PC-3 (cell line): ENCODE measurements at regions not wholly inside any gene's neighbourhood (a gene's known extent, or its start where the extent isn't known, plus 50 kb on each side); places are given as distances from the start of the nearest gene placed in this dataset.

ENCODE experiments used
- ATAC-seq: fragments of 200-7000 bp; cut with Tn5 transposase; 2 replicates; pipeline ENCODE4 v1.9.1; 2020; ENCODE audit warnings: mild to moderate bottlenecking, moderate library complexity
- BruUV-seq: library from RNA; stranded (reverse); fragments of 400-500 nt; replicated peaks from 2 replicates; lab custom pipeline; 2021; lab: Mats Ljungman, UMichigan
- CTCF ChIA-PET: fragments of 300-600 bp; sonication (Branson Sonifier 250); formaldehyde crosslinking; loops from one replicate; lab custom pipeline; 2022; ENCODE audit warnings: antibody characterized with exemption; lab: Charles Lee
- POLR2A ChIA-PET: fragments of 300-600 bp; sonication (Branson Sonifier 250); formaldehyde crosslinking; loops from one replicate; lab custom pipeline; 2022; ENCODE audit warnings: antibody characterized with exemption; ENCODE audit not compliant: unreplicated experiment; lab: Charles Lee
- DNase-seq: peaks from one replicate; pipeline ENCODE4 v3.0.0-alpha.2; 2015
- H2AFZ ChIP-seq: fragments of 300-600 bp; sonication (generic); 2 replicates; pipeline ENCODE4 v1.6.0; 2016; ENCODE audit warnings: antibody characterized with exemption, low read length
- H3F3A ChIP-seq: fragments of 300-600 bp; sonication (generic); one replicate; pipeline ENCODE4 v1.6.0; 2017; ENCODE audit warnings: antibody characterized with exemption, low read length, control low read depth, mild to moderate bottlenecking; ENCODE audit not compliant: unreplicated experiment
- H3K27ac ChIP-seq: fragments of 300-600 bp; sonication (generic); 2 replicates; pipeline ENCODE4 v1.5.1; 2016; ENCODE audit warnings: mild to moderate bottlenecking, low read length
- H3K27me3 ChIP-seq: fragments of 300-600 bp; sonication (generic); 2 replicates; pipeline ENCODE4 v1.6.1; 2016; ENCODE audit warnings: low read length, mixed read lengths
- H3K36me3 ChIP-seq: fragments of 300-600 bp; sonication (generic); 2 replicates; pipeline ENCODE4 v1.6.1; 2016; ENCODE audit warnings: low read depth, mixed run types, low read length, mixed read lengths
- H3K4me1 ChIP-seq: fragments of 300-600 bp; sonication (generic); 2 replicates; pipeline ENCODE4 v1.5.1; 2016; ENCODE audit warnings: low read length; ENCODE audit not compliant: insufficient read depth
- H3K4me2 ChIP-seq: fragments of 300-600 bp; sonication (generic); 2 replicates; pipeline ENCODE4 v1.6.0; 2016; ENCODE audit warnings: low read length
- H3K4me3 ChIP-seq: fragments of 300-600 bp; sonication (generic); 2 replicates; pipeline ENCODE4 v1.5.1; 2016; ENCODE audit warnings: mild to moderate bottlenecking, low read length, mixed read lengths
- H3K79me2 ChIP-seq: fragments of 300-600 bp; sonication (generic); 2 replicates; pipeline ENCODE4 v1.6.1; 2017; ENCODE audit warnings: low read length, mixed read lengths
- H3K9ac ChIP-seq: fragments of 300-600 bp; sonication (generic); 2 replicates; pipeline ENCODE4 v1.6.0; 2016; ENCODE audit warnings: mild to moderate bottlenecking, low read length
- H3K9me2 ChIP-seq: fragments of 300-600 bp; sonication (generic); replicated peaks from 2 replicates; pipeline ENCODE4 v1.6.1; 2016; ENCODE audit warnings: mixed run types, low read length, mixed read lengths
- H3K9me3 ChIP-seq: fragments of 300-600 bp; sonication (generic); 2 replicates; pipeline ENCODE4 v1.6.1; 2016; ENCODE audit warnings: low read length, mixed read lengths
- H4K20me1 ChIP-seq: fragments of 300-600 bp; sonication (generic); 2 replicates; pipeline ENCODE4 v1.6.1; 2016; ENCODE audit warnings: low read length, mixed read lengths
- EZH2 ChIP-seq: fragments of 300-600 bp; sonication (generic); IDR thresholded peaks from one replicate; pipeline ENCODE4 v1.6.1; 2017; ENCODE audit warnings: antibody characterized with exemption, mild to moderate bottlenecking, low read length; ENCODE audit not compliant: unreplicated experiment
- EZH2phosphoT487 ChIP-seq: fragments of 300-600 bp; sonication (generic); IDR thresholded peaks from 2 replicates; pipeline ENCODE4 v1.6.1; 2018; ENCODE audit warnings: mild to moderate bottlenecking, antibody characterized with exemption, low read length, borderline replicate concordance
- intact Hi-C: fragments of 100-400 bp; cut with micrococcal nuclease; formaldehyde crosslinking; loops from 2 replicates; pipeline ENCODE4 v1.9.0; 2023
- TF ChIP-seq, protein P1 (sequence below): fragments of 300-600 bp; sonication (generic); conservative IDR thresholded peaks from 2 replicates; pipeline ENCODE4 v1.5.1; 2017; ENCODE audit warnings: antibody characterized with exemption, low read depth, mild to moderate bottlenecking, low read length

DNA sequence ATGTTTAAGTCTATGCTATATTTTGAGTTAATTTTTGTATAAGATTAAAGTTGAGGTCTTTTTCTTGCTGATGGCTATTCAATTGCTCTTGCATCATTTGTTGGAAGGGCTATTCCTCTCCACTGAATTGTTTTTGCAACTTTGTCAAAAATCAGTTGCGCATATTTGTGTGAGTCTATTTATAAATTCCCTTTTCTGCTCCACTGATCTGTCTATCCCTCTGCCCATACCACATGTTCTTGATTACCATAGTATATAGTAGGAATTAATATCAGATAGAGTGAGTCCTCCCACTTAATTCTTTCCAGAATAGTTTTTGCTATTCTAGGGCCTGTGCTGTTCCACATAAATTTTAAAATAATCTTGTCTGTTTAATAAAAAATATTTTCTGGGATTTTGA lies 152.4 kb upstream of the ADCY1 start:
- DNase-seq = no peak

DNA sequence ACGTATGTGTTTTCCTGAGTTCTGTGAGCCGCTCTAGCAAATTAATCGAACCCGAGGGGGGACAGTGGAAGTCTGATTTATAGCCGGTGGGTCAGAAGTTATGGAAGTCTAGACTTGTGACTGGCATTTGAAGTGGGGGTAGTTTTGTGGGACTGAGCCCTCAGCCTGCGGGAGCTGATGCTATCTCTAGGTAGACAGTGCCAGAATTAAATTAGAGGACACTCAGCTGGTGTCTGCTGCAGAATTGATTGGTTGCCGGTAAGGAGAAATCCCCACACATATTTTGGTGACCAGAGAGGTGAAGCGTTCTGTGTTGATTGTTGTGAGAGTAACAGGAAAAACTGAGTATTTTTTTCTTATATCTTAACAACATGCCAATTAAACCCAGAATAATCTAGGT lies 143.8 kb upstream of the ADCY1 start:
- no TSS peak for BruUV-seq
- H4K20me1 ChIP-seq = no peaks in the 10 kb centered on the region
- no peaks in the 10 kb centered on the region for H3K9me2 ChIP-seq
- intact Hi-C loops = no loop called here
- no peak overlapping the region for H3K27ac ChIP-seq
- CTCF ChIA-PET = no interaction called here
- H3K36me3 ChIP-seq = no peaks in the 10 kb centered on the region
- H2AFZ ChIP-seq = no peak overlapping the region
- no peak overlapping the region for H3K9ac ChIP-seq
- H3K4me2 ChIP-seq = no peak overlapping the region
- no peaks in the 10 kb centered on the region for H3K9me3 ChIP-seq
- POLR2A ChIA-PET = no interaction called here
- TF ChIP-seq EZH2phosphoT487 (no peak), EZH2 (no peak)
- TF ChIP-seq, protein P1, sequence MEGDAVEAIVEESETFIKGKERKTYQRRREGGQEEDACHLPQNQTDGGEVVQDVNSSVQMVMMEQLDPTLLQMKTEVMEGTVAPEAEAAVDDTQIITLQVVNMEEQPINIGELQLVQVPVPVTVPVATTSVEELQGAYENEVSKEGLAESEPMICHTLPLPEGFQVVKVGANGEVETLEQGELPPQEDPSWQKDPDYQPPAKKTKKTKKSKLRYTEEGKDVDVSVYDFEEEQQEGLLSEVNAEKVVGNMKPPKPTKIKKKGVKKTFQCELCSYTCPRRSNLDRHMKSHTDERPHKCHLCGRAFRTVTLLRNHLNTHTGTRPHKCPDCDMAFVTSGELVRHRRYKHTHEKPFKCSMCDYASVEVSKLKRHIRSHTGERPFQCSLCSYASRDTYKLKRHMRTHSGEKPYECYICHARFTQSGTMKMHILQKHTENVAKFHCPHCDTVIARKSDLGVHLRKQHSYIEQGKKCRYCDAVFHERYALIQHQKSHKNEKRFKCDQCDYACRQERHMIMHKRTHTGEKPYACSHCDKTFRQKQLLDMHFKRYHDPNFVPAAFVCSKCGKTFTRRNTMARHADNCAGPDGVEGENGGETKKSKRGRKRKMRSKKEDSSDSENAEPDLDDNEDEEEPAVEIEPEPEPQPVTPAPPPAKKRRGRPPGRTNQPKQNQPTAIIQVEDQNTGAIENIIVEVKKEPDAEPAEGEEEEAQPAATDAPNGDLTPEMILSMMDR = no peak
- H3K79me2 ChIP-seq = no peaks in the 10 kb centered on the region
- H3K4me1 ChIP-seq = peaks cover 15% of the 10 kb centered on the region
- H3K4me3 ChIP-seq = no peak overlapping the region
- H3F3A ChIP-seq = no peaks in the 10 kb centered on the region
- DNase-seq (no peak), ATAC-seq (no peak)
- H3K27me3 ChIP-seq = no peaks in the 10 kb centered on the region

More for the DNA sequence above, 152.4 kb upstream of the ADCY1 start:
- no peak overlapping the region for H3K27ac ChIP-seq
- no peaks in the 10 kb centered on the region for H3F3A ChIP-seq
- intact Hi-C loops = no loop called here
- ChIA-PET POLR2A (no interaction called here), CTCF (no interaction called here)
- ATAC-seq = no peak
- no peak for TF ChIP-seq EZH2phosphoT487
- TF ChIP-seq EZH2 = no peak
- TF ChIP-seq, protein P1 = no peak
- H3K27me3 ChIP-seq = no peaks in the 10 kb centered on the region
- H3K4me1 ChIP-seq = peaks cover 11% of the 10 kb centered on the region; the same call in 1 of the 2 replicates
- H3K4me2 ChIP-seq = no peak overlapping the region
- no peaks in the 10 kb centered on the region for H3K36me3 ChIP-seq
- no peaks in the 10 kb centered on the region for H3K9me3 ChIP-seq
- no TSS peak for BruUV-seq
- no peak overlapping the region for H2AFZ ChIP-seq
- no peaks in the 10 kb centered on the region for H3K79me2 ChIP-seq
- no peaks in the 10 kb centered on the region for H3K9me2 ChIP-seq
- no peak overlapping the region for H3K9ac ChIP-seq
- H3K4me3 ChIP-seq = no peak overlapping the region
- no peaks in the 10 kb centered on the region for H4K20me1 ChIP-seq

DNA sequence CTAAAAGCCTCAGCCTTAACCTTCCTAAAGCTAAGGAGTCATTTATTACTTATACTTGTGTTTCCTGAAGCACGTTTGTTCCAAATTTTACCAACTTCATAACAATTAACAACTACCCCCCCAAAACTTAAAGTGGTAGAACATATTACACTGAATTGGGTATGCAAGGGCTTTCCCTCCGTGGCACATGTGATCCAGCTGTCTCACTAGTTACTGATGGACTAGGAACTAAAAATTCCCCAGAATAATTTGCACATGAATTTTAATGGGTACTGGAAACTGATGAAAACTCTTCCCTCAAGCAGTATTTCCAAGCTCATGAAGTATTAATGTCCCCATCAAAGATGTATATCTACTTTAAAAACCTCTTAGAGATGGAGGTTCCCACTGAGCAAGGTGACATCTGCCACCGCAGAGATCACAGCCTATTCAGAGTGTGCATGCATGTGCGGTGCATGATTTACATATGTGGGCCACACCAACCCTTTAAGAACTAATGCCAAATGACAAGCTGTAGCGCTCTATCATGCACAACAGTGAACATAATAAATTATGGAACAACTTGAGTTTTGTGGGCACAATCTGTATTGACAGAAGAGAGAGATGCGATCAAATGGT lies 139.9 kb upstream of the ADCY1 start:
- CTCF ChIA-PET = no interaction called here

More for the DNA sequence above, 139.9 kb upstream of the ADCY1 start:
- Histone ChIP-seq H3F3A (peaks cover 7% of the 10 kb centered on the region), H3K79me2 (no peaks in the 10 kb centered on the region), H3K36me3 (peaks cover 5% of the 10 kb centered on the region; the same call in 1 of the 2 replicates), H3K27me3 (no peaks in the 10 kb centered on the region), H3K4me2 (no peak overlapping the region), H3K27ac (no peak overlapping the region), H3K9me2 (no peaks in the 10 kb centered on the region), H3K4me3 (no peak overlapping the region), H4K20me1 (no peaks in the 10 kb centered on the region), H2AFZ (no peak overlapping the region), H3K4me1 (peaks cover 26% of the 10 kb centered on the region), H3K9ac (no peak overlapping the region), H3K9me3 (peaks cover 12% of the 10 kb centered on the region; the same call in 1 of the 2 replicates)
- ATAC-seq (no peak), DNase-seq (no peak)
- POLR2A ChIA-PET = no interaction called here
- no peak for TF ChIP-seq EZH2phosphoT487
- TF ChIP-seq EZH2 = no peak
- TF ChIP-seq, protein P1 = no peak
- intact Hi-C loops = no loop called here
- BruUV-seq = no TSS peak
